ENCODE measurements at regions not wholly inside any gene's neighbourhood (a gene's known extent, or its start where the extent isn't known, plus 50 kb on each side); places are given as distances from the start of the nearest gene placed in this dataset.

- TF ChIP-seq CTCF (IDR thresholded peaks at IDR 0.05; ENCODE audit: extremely low read depth, low read depth, low read length): no peak
- no peak overlapping the region for H2AFZ ChIP-seq (ENCODE audit: low read length)
- no peaks in the 10 kb centered on the region for H3K9me3 ChIP-seq (ENCODE audit: low read depth, low read length)
Measured at GRCh38 chr1:2931724-2932401, 89.4 kb upstream of the ACTRT2 start.

DNA sequence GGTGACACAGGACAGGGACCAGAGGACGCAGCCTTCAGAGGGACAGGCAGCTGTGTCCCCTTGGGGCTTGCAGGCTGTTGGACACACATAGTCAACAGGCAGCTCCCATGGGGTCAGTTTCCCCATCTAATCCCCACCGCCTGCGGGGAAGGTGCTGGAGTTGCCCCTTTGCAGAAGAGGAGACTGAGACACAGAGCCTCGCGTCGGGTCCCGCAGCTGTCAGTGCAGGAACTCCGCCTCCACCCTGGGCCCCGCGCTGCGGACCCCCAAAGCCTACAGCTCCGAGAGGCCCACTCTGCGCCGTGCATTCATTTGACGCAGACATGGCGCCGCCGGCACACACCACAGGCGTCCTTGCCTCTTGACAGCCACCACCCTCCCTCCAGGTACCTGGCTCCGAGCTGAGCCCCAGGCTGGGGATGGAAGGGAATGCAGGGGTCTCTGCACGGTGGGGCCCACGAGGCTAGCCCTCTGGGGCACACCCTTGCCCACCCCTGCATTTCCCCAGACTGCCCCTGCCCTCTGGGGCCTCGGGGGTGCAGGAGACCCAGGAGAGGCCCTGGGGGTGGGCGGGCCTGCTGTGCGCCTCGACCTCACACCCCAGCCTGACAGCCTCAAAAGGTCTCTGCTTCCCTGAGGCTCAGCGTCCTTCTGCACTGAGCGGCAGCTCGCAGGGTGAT lies 88.5 kb upstream of the ACTRT2 start:
- no peak overlapping the region for H3K4me2 ChIP-seq (ENCODE audit: insufficient read depth, low read length)
- H3K27me3 ChIP-seq (ENCODE audit: insufficient read depth, low read length): no peaks in the 10 kb centered on the region
- H4K20me1 ChIP-seq (ENCODE audit: insufficient read depth, low read length): no peaks in the 10 kb centered on the region
- no peak overlapping the region for H3K27ac ChIP-seq (ENCODE audit: low read depth, low read length)
- H2AFZ ChIP-seq (ENCODE audit: low read length): no peak overlapping the region
- no peaks in the 10 kb centered on the region for H3K79me2 ChIP-seq (ENCODE audit: insufficient read depth, low read length)
- no peaks in the 10 kb centered on the region for H3K4me1 ChIP-seq (ENCODE audit: insufficient read depth, low read length)
- H3K9me3 ChIP-seq (ENCODE audit: low read depth, low read length): no peaks in the 10 kb centered on the region
- peak; percentile 18 for DNase-seq (ENCODE audit: insufficient read length, low spot score, missing footprints)
- no peak for TF ChIP-seq CTCF (IDR thresholded peaks at IDR 0.05; ENCODE audit: extremely low read depth, low read depth, low read length)
- no peak overlapping the region for H3K4me3 ChIP-seq (ENCODE audit: insufficient read depth, low read length)
- no peaks in the 10 kb centered on the region for H3K36me3 ChIP-seq (ENCODE audit: insufficient read depth, low read length)

More at GRCh38 chr1:2931724-2932401, 89.4 kb upstream of the ACTRT2 start:
- no peaks in the 10 kb centered on the region for H3K36me3 ChIP-seq (ENCODE audit: insufficient read depth, low read length)
- DNase-seq (ENCODE audit: insufficient read length, low spot score, missing footprints): no peak
- no peaks in the 10 kb centered on the region for H4K20me1 ChIP-seq (ENCODE audit: insufficient read depth, low read length)
- H3K79me2 ChIP-seq (ENCODE audit: insufficient read depth, low read length): no peaks in the 10 kb centered on the region
- no peaks in the 10 kb centered on the region for H3K27me3 ChIP-seq (ENCODE audit: insufficient read depth, low read length)
- H3K4me3 ChIP-seq (ENCODE audit: insufficient read depth, low read length): no peak overlapping the region
- no peaks in the 10 kb centered on the region for H3K4me1 ChIP-seq (ENCODE audit: insufficient read depth, low read length)
- H3K4me2 ChIP-seq (ENCODE audit: insufficient read depth, low read length): no peak overlapping the region
- no peak overlapping the region for H3K27ac ChIP-seq (ENCODE audit: low read depth, low read length)

DNA sequence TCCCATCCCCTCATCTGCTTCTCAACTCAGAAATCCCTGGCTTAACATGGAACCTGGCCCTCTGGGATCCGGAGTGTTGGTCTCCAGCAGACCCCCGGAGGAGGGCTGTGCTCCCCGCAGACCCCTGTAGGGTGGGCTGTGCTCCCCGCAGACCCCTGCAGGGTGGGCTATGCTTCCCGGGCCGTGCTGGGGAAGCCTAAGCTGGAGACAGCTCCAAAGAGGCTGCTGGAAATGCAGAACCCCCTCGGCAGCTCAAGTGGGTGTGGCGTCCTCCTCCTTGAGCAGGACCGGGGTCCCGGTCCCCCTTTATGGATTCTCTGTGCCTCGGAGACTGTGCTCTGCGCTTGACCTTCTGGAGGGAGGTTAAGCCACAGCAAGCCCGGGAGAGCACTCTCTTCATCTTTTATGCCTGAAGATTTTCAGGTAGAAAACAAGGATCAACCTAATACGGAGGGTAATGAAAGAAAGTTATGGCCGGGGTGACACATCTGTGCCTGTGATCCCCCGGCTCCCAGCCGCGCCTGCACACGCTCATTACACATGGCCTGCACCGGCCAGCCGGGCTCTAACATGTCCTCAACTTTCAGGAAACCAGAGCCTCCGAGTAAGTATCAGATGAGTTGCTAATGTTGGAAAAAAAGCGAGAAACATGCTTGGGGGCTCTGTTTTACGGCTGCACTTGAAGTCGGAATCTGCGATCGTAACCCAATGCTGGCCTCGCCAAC lies 87.7 kb upstream of the ACTRT2 start:
- Histone ChIP-seq H3K27ac (ENCODE audit: low read depth, low read length) (no peak overlapping the region), H3K4me2 (ENCODE audit: insufficient read depth, low read length) (no peak overlapping the region), H4K20me1 (ENCODE audit: insufficient read depth, low read length) (no peaks in the 10 kb centered on the region), H3K27me3 (ENCODE audit: insufficient read depth, low read length) (no peaks in the 10 kb centered on the region), H3K36me3 (ENCODE audit: insufficient read depth, low read length) (no peaks in the 10 kb centered on the region), H3K4me3 (ENCODE audit: insufficient read depth, low read length) (no peak overlapping the region), H3K9me3 (ENCODE audit: low read depth, low read length) (no peaks in the 10 kb centered on the region), H3K79me2 (ENCODE audit: insufficient read depth, low read length) (no peaks in the 10 kb centered on the region), H2AFZ (ENCODE audit: low read length) (no peak overlapping the region), H3K4me1 (ENCODE audit: insufficient read depth, low read length) (no peaks in the 10 kb centered on the region)
- TF ChIP-seq CTCF (IDR thresholded peaks at IDR 0.05; ENCODE audit: extremely low read depth, low read depth, low read length): no peak
- peak; percentile 68 for DNase-seq (ENCODE audit: insufficient read length, low spot score, missing footprints)

- Histone ChIP-seq H3K4me2 (ENCODE audit: insufficient read depth, low read length) (no peak overlapping the region), H3K36me3 (ENCODE audit: insufficient read depth, low read length) (no peaks in the 10 kb centered on the region), H3K9me3 (ENCODE audit: low read depth, low read length) (no peaks in the 10 kb centered on the region), H3K4me1 (ENCODE audit: insufficient read depth, low read length) (no peaks in the 10 kb centered on the region), H3K79me2 (ENCODE audit: insufficient read depth, low read length) (no peaks in the 10 kb centered on the region), H3K27ac (ENCODE audit: low read depth, low read length) (no peak overlapping the region), H2AFZ (ENCODE audit: low read length) (no peak overlapping the region), H3K27me3 (ENCODE audit: insufficient read depth, low read length) (no peaks in the 10 kb centered on the region), H3K4me3 (ENCODE audit: insufficient read depth, low read length) (no peak overlapping the region), H4K20me1 (ENCODE audit: insufficient read depth, low read length) (no peaks in the 10 kb centered on the region)
- no peak for TF ChIP-seq CTCF (IDR thresholded peaks at IDR 0.05; ENCODE audit: extremely low read depth, low read depth, low read length)
- no peak for DNase-seq (ENCODE audit: insufficient read length, low spot score, missing footprints)
Measured at GRCh38 chr1:2934156-2934540, 87.1 kb upstream of the ACTRT2 start.
